ENCODE measurements at regions not wholly inside any gene's neighbourhood (a gene's known extent, or its start where the extent isn't known, plus 50 kb on each side); places are given as distances from the start of the nearest gene placed in this dataset.

DNA sequence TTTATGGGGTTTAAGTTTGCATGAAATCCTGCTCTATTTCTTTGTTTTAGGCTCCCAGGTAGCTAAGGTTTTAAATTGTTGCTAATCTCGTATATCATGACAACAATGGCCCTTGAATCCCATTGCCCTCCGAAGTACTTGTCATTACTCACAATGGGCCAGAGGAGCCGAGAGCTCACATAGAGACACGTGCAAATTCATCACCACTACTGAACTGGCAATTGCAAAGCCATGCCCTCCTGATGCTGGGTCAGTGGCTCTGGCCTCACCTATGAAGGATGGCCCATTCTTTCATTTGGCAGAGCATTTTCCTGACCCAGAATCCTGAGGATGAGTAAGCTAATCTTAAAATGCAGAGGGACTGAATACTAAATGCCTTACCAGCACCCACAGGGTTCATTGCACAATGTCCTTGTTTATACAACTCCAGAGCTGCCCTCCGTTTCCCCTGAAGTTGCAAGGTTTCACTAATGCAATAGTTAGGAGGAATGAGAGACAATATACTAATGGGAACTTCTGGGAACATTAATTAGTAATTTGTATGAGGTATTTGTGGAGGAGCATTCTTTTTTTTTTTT is 71.6 kb upstream of the GAREM1 start:
- no peak for TF ChIP-seq POLR2A (IDR thresholded peaks at IDR 0.05)
- TF ChIP-seq, protein P1, sequence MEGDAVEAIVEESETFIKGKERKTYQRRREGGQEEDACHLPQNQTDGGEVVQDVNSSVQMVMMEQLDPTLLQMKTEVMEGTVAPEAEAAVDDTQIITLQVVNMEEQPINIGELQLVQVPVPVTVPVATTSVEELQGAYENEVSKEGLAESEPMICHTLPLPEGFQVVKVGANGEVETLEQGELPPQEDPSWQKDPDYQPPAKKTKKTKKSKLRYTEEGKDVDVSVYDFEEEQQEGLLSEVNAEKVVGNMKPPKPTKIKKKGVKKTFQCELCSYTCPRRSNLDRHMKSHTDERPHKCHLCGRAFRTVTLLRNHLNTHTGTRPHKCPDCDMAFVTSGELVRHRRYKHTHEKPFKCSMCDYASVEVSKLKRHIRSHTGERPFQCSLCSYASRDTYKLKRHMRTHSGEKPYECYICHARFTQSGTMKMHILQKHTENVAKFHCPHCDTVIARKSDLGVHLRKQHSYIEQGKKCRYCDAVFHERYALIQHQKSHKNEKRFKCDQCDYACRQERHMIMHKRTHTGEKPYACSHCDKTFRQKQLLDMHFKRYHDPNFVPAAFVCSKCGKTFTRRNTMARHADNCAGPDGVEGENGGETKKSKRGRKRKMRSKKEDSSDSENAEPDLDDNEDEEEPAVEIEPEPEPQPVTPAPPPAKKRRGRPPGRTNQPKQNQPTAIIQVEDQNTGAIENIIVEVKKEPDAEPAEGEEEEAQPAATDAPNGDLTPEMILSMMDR (IDR thresholded peaks at IDR 0.05) = no peak

All from vagina (tissue), 2 donors.